ENCODE measurements at regions not wholly inside any gene's neighbourhood (a gene's known extent, or its start where the extent isn't known, plus 50 kb on each side); places are given as distances from the start of the nearest gene placed in this dataset.

DNA sequence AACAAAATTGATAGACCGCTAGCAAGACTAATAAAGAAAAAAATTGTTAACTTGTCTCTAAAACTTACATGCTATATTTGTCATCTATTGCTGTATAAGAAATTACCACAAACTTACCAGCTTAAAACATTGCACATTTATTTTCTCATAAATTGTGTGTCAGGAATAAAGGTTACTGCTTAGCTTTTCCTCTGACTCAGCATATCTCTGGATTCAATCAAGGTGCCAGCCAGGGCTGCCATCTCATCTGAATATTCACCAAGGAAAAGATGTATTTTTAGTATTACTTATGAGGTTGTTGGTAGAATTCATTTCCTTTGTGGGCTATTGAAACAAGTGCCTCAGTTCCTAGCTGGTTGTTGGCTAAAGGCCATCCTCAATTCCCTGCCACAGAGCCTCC is 912.6 kb upstream of the NEGR1 start:
- TF ChIP-seq POLR2A (IDR thresholded peaks at IDR 0.05; ENCODE audit: low read length) = no peak
- TF ChIP-seq GATA1 (IDR thresholded peaks at IDR 0.05; ENCODE audit: low read depth, low read length) = no peak

All from erythroblast (primary cell).